ENCODE measurements at regions not wholly inside any gene's neighbourhood (a gene's known extent, or its start where the extent isn't known, plus 50 kb on each side); places are given as distances from the start of the nearest gene placed in this dataset.
"Not testable (repeated sequence)": the region's sequence is repeated elsewhere in the genome, so short reads cannot be mapped to it uniquely, and the experiment has no call there.

DNA sequence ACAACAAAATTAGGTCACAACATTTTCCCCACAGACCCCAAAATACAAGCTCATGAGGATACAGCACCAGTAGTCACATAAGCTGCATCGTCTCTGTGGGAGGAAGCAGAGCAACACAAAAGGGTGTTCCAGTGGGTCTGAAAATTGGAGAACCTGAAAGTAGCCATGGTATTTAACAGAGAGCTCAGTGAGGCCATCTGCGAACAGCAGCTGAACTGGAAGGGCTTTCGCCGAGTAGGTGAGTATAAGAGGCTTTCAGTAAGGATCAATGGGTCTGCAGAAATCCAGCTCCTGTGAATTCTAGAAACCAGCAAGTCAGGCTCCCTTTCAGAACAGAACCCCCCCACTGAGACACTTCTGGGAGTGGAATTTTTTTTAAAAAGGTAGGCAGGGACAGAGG is 120.0 kb upstream of the RREB1 start:
- Histone ChIP-seq H3K4me3 (no peak overlapping the region), H3K9me3 (no peaks in the 10 kb centered on the region), H3K4me1 (ENCODE audit: low read depth) (no peaks in the 10 kb centered on the region), H3K36me3 (ENCODE audit: low read depth) (no peaks in the 10 kb centered on the region)
- DNase-seq (no peak), ATAC-seq (no peak)
- TF ChIP-seq, protein P1, sequence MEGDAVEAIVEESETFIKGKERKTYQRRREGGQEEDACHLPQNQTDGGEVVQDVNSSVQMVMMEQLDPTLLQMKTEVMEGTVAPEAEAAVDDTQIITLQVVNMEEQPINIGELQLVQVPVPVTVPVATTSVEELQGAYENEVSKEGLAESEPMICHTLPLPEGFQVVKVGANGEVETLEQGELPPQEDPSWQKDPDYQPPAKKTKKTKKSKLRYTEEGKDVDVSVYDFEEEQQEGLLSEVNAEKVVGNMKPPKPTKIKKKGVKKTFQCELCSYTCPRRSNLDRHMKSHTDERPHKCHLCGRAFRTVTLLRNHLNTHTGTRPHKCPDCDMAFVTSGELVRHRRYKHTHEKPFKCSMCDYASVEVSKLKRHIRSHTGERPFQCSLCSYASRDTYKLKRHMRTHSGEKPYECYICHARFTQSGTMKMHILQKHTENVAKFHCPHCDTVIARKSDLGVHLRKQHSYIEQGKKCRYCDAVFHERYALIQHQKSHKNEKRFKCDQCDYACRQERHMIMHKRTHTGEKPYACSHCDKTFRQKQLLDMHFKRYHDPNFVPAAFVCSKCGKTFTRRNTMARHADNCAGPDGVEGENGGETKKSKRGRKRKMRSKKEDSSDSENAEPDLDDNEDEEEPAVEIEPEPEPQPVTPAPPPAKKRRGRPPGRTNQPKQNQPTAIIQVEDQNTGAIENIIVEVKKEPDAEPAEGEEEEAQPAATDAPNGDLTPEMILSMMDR (IDR thresholded peaks at IDR 0.05) = no peak
- intact Hi-C loops (cut with DNase I, micrococcal nuclease) = no loop called here

DNA sequence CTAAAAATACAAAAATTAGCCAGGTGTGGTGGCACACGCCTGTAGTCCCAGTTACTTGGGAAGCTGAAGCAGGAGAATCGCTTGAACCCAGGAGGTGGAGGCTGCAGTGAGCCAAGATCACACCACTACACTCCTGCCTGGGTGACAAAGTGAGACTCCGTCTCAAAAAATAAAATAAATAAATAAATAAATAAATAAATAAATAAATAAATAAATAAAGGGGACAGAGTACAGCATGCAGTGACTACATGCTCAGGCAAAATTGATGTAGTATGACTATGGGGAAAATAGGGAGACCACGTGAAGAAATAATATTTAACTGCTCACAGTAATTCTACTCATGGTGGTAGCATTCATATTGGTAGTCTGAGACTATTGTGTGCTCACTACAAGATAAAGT is 117.7 kb upstream of the RREB1 start:
- ATAC-seq; H3K9me3 ChIP-seq; H3K4me1 ChIP-seq (ENCODE audit: low read depth); H3K4me3 ChIP-seq; intact Hi-C loops (cut with DNase I, micrococcal nuclease); DNase-seq; H3K36me3 ChIP-seq (ENCODE audit: low read depth): not testable (repeated sequence)

DNA sequence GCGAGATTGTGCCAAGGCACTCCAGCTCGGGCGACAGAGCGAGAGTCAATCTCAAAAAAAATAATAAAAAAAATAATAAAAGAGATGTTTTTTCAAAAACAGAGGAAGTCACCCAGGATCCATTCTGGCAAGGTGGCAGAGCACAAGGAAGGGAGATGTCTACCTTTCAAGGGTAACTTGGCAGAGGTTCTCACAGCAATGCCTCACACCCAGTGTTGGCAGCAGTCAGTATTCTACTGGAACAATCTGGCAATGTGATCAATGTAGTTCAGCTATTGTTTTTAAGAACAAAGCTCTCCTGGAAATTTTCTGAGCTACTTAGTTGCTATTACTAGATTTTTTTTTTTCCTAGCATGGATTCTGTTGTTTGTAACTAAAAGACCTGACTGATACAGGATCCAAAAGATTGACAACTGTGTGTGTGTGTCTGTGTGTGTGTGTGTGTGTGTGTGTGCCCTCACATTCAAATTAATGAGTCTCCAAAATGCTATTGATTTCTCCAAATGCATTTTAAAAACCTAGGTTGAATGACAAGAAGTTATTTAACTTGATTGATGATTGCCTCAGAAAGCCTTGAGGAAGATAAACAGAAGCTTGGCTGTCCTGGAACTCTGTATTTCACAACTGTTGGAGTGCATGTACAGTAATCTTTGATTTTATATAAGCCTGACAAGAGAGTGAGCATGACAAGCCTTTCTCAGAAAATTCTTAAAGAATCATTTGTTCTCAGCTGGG is 114.1 kb upstream of the RREB1 start:
- Histone ChIP-seq H3K9me3 (no peaks in the 10 kb centered on the region), H3K4me1 (ENCODE audit: low read depth) (no peaks in the 10 kb centered on the region), H3K4me3 (no peak overlapping the region), H3K36me3 (ENCODE audit: low read depth) (no peaks in the 10 kb centered on the region)
- TF ChIP-seq, protein P1 (IDR thresholded peaks at IDR 0.05) = no peak
- DNase-seq (no peak), ATAC-seq (no peak)
- intact Hi-C loops (cut with DNase I, micrococcal nuclease) = no loop called here

DNA sequence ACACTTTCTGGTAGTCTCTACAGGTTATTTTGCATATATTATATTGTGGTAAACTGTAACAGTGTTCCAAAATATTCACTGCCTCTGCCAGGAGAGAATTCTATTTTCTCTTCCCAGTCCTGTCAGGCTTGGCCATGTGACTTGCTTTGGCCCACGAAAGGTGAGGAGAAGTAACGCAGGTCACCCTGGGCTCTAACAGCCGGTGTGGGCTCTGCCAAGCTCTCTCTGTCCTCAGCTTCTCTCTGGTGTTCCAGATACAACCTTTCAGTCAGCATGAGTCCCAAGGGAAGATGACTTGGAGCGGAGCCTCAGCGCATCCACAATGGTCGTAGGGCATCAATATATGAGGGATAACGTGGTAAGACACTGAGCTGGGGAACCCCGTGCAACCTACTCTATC is 113.0 kb upstream of the RREB1 start:
- no peaks in the 10 kb centered on the region for H3K36me3 ChIP-seq (ENCODE audit: low read depth)
- H3K4me1 ChIP-seq (ENCODE audit: low read depth) = no peaks in the 10 kb centered on the region
- H3K9me3 ChIP-seq = no peaks in the 10 kb centered on the region
- ATAC-seq (no peak), DNase-seq (no peak)
- intact Hi-C loops (cut with DNase I, micrococcal nuclease) = no loop called here
- TF ChIP-seq, protein P1 (IDR thresholded peaks at IDR 0.05) = no peak
- H3K4me3 ChIP-seq = no peak overlapping the region

DNA sequence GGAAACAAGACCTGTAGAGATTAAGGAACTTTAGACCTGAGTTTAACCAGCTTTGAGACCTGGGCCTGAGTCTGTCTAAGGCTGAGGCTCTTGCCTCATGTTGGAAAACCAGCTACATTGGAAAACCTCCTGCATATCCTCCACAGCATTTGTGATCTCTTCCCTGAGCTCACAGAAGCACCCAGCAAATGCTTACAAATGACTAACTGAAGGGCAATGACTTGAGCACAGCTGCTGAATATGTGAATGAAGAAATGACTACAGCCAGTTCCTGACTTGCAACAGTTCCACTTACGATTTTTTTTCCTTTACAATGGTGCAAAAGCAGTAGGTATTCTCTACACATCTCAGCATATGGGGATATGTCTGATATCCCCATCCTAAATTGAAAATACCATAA is 112.4 kb upstream of the RREB1 start:
- Histone ChIP-seq H3K36me3 (ENCODE audit: low read depth) (no peaks in the 10 kb centered on the region), H3K4me1 (ENCODE audit: low read depth) (no peaks in the 10 kb centered on the region), H3K4me3 (no peak overlapping the region), H3K9me3 (no peaks in the 10 kb centered on the region)
- intact Hi-C loops (cut with DNase I, micrococcal nuclease) = no loop called here
- no peak for ATAC-seq
- DNase-seq = no peak
- TF ChIP-seq, protein P1 (IDR thresholded peaks at IDR 0.05) = no peak

DNA sequence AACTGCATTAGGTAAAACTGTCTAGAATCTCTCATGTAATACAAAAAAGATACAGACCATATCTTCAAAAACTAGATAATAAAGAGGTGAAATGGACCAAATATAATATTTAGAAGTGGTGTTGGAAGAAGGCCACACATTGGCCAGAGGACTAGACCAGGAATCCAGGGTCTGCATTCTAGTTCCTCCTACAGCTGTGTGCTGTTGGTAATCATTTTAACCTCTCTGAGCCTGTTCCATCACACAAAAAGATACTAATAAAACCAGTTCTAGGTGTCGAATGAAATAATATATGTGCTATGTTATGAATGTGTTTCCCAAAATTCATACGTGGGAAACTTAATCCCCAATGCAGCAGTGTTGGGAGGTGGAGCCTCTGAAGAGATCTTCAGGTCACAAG is 111.6 kb upstream of the RREB1 start:
- TF ChIP-seq, protein P1 (IDR thresholded peaks at IDR 0.05) = no peak
- no peak for ATAC-seq
- H3K4me3 ChIP-seq = no peak overlapping the region
- no peaks in the 10 kb centered on the region for H3K9me3 ChIP-seq
- no peak for DNase-seq
- no peaks in the 10 kb centered on the region for H3K36me3 ChIP-seq (ENCODE audit: low read depth)
- no peaks in the 10 kb centered on the region for H3K4me1 ChIP-seq (ENCODE audit: low read depth)
- intact Hi-C loops (cut with DNase I, micrococcal nuclease) = no loop called here
